ENCODE measurements at regions not wholly inside any gene's neighbourhood (a gene's known extent, or its start where the extent isn't known, plus 50 kb on each side); places are given as distances from the start of the nearest gene placed in this dataset.

DNA sequence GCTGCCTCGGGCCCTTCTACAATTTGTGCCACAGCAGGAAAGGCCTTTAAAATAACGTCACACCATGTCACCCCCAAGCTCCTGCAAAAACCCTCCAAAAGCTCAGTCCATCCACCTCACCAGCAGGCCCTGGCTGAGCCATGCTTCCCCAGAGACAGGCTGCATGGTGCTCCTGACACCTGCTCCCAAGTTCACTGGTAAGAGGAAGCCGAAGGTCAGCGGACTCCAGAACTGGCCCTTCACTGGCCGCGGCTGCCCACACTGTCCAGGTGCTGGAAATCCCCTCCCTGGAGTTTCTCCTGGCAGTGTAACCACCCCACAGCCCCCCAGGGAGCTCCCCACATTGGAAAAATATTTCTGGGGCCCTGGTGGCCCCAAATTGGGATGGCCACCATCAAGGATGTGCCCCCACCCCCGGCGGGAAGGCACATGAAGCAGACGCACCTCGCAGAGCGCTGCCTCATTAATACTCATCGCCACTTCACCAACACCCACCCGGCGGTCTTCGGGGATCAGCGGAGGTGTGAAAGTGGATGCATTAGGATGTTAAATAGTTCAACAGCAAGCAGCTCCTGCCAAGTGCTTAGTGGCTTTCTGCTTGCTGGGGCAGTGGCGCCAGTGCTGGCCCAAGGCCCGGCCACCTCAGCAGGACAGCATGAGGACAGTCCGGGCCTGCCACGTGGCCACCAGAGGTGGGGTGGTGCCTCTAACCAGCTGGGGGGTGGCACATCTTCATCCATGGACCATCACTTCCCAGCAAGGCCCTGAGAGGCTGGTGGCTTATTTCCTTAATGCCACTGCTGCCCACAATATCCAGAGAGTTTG lies 146.1 kb upstream of the IQSEC1 start:
- TF ChIP-seq, protein P1, sequence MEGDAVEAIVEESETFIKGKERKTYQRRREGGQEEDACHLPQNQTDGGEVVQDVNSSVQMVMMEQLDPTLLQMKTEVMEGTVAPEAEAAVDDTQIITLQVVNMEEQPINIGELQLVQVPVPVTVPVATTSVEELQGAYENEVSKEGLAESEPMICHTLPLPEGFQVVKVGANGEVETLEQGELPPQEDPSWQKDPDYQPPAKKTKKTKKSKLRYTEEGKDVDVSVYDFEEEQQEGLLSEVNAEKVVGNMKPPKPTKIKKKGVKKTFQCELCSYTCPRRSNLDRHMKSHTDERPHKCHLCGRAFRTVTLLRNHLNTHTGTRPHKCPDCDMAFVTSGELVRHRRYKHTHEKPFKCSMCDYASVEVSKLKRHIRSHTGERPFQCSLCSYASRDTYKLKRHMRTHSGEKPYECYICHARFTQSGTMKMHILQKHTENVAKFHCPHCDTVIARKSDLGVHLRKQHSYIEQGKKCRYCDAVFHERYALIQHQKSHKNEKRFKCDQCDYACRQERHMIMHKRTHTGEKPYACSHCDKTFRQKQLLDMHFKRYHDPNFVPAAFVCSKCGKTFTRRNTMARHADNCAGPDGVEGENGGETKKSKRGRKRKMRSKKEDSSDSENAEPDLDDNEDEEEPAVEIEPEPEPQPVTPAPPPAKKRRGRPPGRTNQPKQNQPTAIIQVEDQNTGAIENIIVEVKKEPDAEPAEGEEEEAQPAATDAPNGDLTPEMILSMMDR (IDR thresholded peaks at IDR 0.05; ENCODE audit: insufficient read depth, low read length), result no peak
- TF ChIP-seq GABPA (IDR thresholded peaks at IDR 0.05; ENCODE audit: low read depth) (no peak), POLR2AphosphoS5 (IDR thresholded peaks at IDR 0.05; ENCODE audit: low read depth) (no peak)

All from HL-60 (cell line).